OCI-LY7 (cell line): ENCODE measurements at regions not wholly inside any gene's neighbourhood (a gene's known extent, or its start where the extent isn't known, plus 50 kb on each side); places are given as distances from the start of the nearest gene placed in this dataset.

Experiments
- EZH2phosphoT487 ChIP-seq: fragments of 200-600 bp; sonication (generic); IDR thresholded peaks from 2 replicates; pipeline ENCODE4 v1.6.1; 2018; ENCODE audit warnings: low read depth, borderline replicate concordance, mild to moderate bottlenecking, mixed run types, antibody characterized with exemption, low read length, moderate library complexity, mixed read lengths
- TF ChIP-seq, protein P1 (sequence below): fragments of 200-600 bp; sonication (generic); conservative IDR thresholded peaks from 2 replicates; pipeline ENCODE4 v1.5.1; 2014; ENCODE audit warnings: mild to moderate bottlenecking, antibody characterized with exemption, low read length, moderate library complexity, mixed read lengths

GRCh38 chr6:5930968-5931367 is 75.8 kb downstream of the NRN1 start:
- TF ChIP-seq, protein P1, sequence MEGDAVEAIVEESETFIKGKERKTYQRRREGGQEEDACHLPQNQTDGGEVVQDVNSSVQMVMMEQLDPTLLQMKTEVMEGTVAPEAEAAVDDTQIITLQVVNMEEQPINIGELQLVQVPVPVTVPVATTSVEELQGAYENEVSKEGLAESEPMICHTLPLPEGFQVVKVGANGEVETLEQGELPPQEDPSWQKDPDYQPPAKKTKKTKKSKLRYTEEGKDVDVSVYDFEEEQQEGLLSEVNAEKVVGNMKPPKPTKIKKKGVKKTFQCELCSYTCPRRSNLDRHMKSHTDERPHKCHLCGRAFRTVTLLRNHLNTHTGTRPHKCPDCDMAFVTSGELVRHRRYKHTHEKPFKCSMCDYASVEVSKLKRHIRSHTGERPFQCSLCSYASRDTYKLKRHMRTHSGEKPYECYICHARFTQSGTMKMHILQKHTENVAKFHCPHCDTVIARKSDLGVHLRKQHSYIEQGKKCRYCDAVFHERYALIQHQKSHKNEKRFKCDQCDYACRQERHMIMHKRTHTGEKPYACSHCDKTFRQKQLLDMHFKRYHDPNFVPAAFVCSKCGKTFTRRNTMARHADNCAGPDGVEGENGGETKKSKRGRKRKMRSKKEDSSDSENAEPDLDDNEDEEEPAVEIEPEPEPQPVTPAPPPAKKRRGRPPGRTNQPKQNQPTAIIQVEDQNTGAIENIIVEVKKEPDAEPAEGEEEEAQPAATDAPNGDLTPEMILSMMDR: no peak
- TF ChIP-seq EZH2phosphoT487: no peak
